Stimulated activated naive CD8-positive, alpha-beta T cell treated with anti-CD3 and anti-CD28 coated beads, Interleukin-15, amount 100 ng/mL, for 72 hours (primary cell): ENCODE measurements at regions not wholly inside any gene's neighbourhood (a gene's known extent, or its start where the extent isn't known, plus 50 kb on each side); places are given as distances from the start of the nearest gene placed in this dataset.

Source experiments
- ATAC-seq: fragments of 150-1000 bp; cut with Tn5 transposase; 2 replicates; pipeline ENCODE4 v1.10.0; 2021; ENCODE audit warnings: mild to moderate bottlenecking, moderate library complexity
- DNase-seq, 2 donors: peaks; one replicate each; pipeline ENCODE4 v3.0.0; 2021 to 2022
- H3K27ac Mint-ChIP-seq, 2 donors: one replicate each; pipeline ENCODE4 v1.8.0; 2022; ENCODE audit warnings: mild to moderate bottlenecking in 2 of 2, mixed read lengths in 2 of 2, moderate library complexity in 2 of 2
- H3K27me3 Mint-ChIP-seq: one replicate; pipeline ENCODE4 v1.8.0; 2022; ENCODE audit warnings: mixed read lengths
- H3K4me1 Mint-ChIP-seq: one replicate; pipeline ENCODE4 v1.8.0; 2022; ENCODE audit warnings: mild to moderate bottlenecking, mixed read lengths
- H3K4me3 Mint-ChIP-seq, 2 donors: one replicate each; pipeline ENCODE4 v1.8.0; 2022; ENCODE audit warnings: mild to moderate bottlenecking in 2 of 2, mixed read lengths in 2 of 2, moderate library complexity in 1 of 2
- H3K9me3 Mint-ChIP-seq, 2 donors: one replicate each; pipeline ENCODE4 v1.8.0; 2022; ENCODE audit warnings: mixed read lengths in 2 of 2

DNA sequence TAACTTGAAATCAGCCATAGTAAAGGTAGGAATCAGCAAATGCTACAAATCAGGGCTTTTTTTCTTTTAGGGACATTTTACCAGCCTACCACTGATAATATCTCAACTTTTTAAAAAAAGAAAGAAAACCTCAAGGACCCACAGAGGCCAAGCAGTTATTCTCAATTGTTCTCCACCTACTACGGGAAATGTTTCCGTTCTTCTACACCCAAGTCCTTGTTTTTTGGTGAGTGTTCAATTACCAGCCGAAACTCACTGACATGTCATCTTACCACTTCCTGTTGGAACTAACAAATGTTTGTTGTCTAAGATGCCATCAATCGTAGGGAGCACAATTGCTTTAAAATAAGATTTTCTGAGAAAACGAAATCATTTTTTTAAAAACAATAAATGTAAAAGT lies 50.2 kb upstream of the CDK1 start:
- DNase-seq (no peak), ATAC-seq (peak; percentile 61)
- peak overlapping the region in 1 of 2 donors; percentile 42 for H3K27ac Mint-ChIP-seq
- peaks cover 0 to 5% of the 10 kb centered on the region in 2 donors for H3K9me3 Mint-ChIP-seq
- H3K4me1 Mint-ChIP-seq, result peaks cover 49% of the 10 kb centered on the region
- H3K4me3 Mint-ChIP-seq, result peak overlapping the region; percentile 50 to 61
- H3K27me3 Mint-ChIP-seq, result peaks cover 14% of the 10 kb centered on the region

DNA sequence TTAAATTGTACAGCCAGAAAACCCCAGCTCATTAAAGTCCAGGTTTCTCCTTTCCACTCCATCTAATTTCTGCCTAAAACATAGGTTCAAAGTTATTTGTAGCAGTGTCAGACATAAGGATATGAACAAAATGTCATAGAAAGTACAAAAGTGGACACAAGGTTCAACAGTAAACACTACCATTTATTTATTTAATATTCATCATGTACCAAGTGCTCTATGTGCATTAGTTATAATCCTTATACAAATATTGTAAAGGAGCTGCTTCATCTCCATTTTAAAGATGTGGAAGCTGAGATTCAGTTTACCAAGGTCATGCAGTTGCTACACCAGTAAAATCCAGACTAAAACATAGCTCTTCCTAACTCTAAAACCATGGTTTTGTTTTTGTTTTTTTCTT lies 52.0 kb upstream of the CDK1 start:
- peaks cover 35% of the 10 kb centered on the region for H3K4me1 Mint-ChIP-seq
- H3K9me3 Mint-ChIP-seq, result peaks cover 0 to 5% of the 10 kb centered on the region in 2 donors
- peak overlapping the region in 1 of 2 donors; percentile 66 for H3K27ac Mint-ChIP-seq
- DNase-seq (no peak), ATAC-seq (no peak)
- H3K27me3 Mint-ChIP-seq, result no peaks in the 10 kb centered on the region
- H3K4me3 Mint-ChIP-seq, result peak overlapping the region in 1 of 2 donors; percentile 61

DNA sequence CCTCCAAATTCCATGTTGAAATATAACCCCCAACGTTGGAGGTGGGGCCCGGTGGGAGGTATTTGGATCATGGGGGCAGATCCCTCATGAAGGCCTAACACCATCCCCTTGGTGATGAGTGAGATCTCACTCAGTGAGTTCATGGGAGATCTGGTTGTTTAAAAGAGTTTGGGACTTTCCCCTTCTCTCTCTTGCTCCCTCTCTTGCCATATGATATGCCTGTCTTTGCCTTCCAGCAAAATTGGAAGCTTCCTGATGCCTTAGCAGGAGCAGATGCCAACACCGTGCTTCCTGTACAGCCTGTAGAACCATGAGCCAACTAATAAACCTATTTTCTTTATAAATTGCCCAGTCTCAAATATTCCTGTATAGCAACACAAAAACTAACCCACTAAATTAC lies 55.7 kb upstream of the CDK1 start:
- peaks cover 14% of the 10 kb centered on the region for H3K4me1 Mint-ChIP-seq
- no peaks in the 10 kb centered on the region for H3K27me3 Mint-ChIP-seq
- peaks cover 0 to 5% of the 10 kb centered on the region in 2 donors for H3K9me3 Mint-ChIP-seq
- no peak overlapping the region for H3K27ac Mint-ChIP-seq
- DNase-seq (no peak), ATAC-seq (no peak)
- no peak overlapping the region for H3K4me3 Mint-ChIP-seq

DNA sequence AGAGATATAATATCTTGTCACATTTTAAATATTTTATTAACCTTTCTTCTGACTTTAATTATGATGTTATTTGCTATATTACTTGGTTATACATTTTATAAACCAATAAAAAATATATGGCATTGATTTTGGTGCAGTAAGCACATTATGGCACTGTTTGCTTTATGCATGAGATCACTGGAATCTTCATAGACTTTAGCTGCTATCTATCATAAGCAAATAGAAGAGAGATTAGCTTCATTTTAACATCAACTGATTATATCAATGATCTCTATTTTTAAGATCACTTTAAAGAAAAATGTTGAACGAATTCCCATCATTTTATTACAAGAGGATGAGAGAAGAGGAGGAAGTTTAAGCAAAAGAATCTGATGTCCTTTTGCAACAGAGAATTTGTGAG lies 58.6 kb upstream of the CDK1 start:
- Mint-ChIP-seq H3K4me3 (no peak overlapping the region), H3K4me1 (peaks cover 7% of the 10 kb centered on the region), H3K9me3 (peaks cover 0 to 5% of the 10 kb centered on the region in 2 donors), H3K27me3 (no peaks in the 10 kb centered on the region), H3K27ac (no peak overlapping the region)
- ATAC-seq (no peak), DNase-seq (no peak)

DNA sequence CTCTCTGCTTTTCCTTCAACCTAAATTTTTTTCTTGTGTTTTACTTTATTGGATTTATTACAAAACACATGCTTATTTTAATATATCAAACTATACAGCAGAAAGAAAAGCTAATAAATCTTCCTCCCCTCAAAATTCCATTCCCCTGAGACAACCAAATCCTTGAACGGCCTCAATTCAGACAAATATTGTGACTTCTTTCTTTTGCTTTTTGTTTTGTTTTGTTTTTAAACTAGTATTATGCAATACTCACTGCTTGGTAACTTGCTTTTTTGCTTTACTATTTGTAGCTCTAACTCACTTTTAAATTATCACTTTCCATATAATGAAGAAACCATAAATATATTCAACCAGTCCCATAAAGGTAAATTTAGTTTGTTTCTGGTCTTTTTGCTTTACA lies 59.4 kb upstream of the CDK1 start:
- ATAC-seq, result no peak
- H3K27ac Mint-ChIP-seq, result no peak overlapping the region
- DNase-seq, result no peak
- peaks cover 15% of the 10 kb centered on the region for H3K4me1 Mint-ChIP-seq
- H3K4me3 Mint-ChIP-seq, result no peak overlapping the region
- H3K9me3 Mint-ChIP-seq, result peaks cover 0 to 5% of the 10 kb centered on the region in 2 donors
- no peaks in the 10 kb centered on the region for H3K27me3 Mint-ChIP-seq

DNA sequence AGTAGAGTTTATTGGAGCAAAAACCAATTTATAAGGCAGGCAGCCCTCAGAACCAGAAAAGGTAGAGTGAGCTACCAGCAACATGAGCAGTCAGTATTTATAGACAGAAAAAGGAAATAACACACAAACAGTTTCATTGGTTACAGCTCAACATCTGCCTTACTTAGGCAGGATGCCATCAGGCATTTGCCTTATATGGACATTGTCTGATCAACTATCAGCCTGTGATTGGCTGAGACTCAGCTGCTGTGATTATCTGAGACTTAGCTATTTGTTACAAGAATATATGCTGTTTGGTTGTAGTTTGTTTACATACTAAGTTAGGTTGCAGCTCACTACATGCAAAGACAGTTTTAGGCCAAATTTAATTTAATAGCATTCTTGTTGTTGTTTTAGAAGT lies 60.4 kb upstream of the CDK1 start:
- Mint-ChIP-seq H3K4me3 (no peak overlapping the region), H3K4me1 (peaks cover 25% of the 10 kb centered on the region), H3K27me3 (no peaks in the 10 kb centered on the region), H3K27ac (no peak overlapping the region), H3K9me3 (no peaks in the 10 kb centered on the region)
- DNase-seq (no peak), ATAC-seq (peak; percentile 70)

DNA sequence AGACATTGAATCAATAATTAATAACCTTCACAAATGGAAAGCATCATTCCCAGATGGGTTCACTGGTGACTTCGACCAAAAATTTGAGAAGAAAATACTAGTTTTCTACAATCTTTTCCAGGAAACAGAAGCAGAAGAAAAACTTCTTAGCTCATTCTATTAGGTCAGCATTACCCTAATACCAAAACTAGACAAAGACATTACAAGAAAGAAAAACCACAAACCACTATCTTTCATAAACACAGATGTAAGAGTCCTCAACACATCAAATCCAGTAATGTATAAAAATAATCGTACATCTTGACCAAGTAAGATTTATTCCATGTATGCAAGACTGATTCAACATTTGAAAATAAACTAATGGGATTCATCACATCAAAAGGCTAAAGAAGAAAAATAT lies 64.0 kb upstream of the CDK1 start:
- no peaks in the 10 kb centered on the region for H3K27me3 Mint-ChIP-seq
- H3K9me3 Mint-ChIP-seq, result no peaks in the 10 kb centered on the region
- H3K4me1 Mint-ChIP-seq, result peaks cover 26% of the 10 kb centered on the region
- H3K27ac Mint-ChIP-seq, result no peak overlapping the region
- no peak for DNase-seq
- ATAC-seq, result peak; percentile 85
- peak overlapping the region in 1 of 2 donors; percentile 14 for H3K4me3 Mint-ChIP-seq

DNA sequence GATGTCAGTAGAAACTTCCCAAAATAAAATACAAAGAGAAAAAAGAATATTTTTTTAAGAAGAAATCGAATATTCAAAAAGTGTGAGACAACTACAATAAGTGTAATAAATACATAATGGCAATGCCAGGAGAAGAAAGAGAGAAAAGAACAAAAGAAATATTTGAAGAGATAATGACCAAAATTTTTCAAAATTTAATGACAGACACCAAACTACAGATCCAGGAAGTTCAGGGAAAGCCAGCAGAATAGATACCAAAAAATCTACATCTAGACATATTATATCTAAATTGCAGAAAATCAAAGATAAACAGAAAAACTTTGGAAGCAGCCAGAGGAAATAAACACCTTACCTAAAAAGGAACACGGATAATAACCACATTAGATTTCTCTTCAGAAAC lies 66.8 kb upstream of the CDK1 start:
- H3K27me3 Mint-ChIP-seq, result peaks cover 2% of the 10 kb centered on the region
- H3K9me3 Mint-ChIP-seq, result peaks cover 2 to 3% of the 10 kb centered on the region in 2 donors
- H3K4me1 Mint-ChIP-seq, result peaks cover 36% of the 10 kb centered on the region
- no peak for DNase-seq
- H3K27ac Mint-ChIP-seq, result no peak overlapping the region
- no peak overlapping the region for H3K4me3 Mint-ChIP-seq
- no peak for ATAC-seq

DNA sequence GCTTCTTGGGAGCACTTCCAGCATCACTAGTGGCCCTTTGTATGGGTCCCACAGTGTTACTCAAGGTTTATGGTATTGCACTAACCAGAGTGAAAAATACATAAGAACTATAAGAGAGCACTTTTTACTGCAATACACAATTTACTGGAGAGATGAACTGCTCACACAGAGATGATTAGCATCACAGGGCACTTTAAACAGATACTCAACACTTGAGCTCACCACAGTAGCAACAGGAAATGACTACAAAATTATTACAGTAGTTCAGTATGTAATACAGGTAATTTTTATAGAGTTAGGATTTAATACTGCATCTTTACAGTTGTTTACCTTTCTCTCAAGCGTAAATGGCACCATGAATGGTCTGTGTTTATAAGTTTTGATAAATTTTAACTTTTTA lies 68.2 kb upstream of the CDK1 start:
- DNase-seq, result no peak
- ATAC-seq, result no peak
- peaks cover 3 to 10% of the 10 kb centered on the region in 2 donors for H3K9me3 Mint-ChIP-seq
- peaks cover 9% of the 10 kb centered on the region for H3K27me3 Mint-ChIP-seq
- H3K27ac Mint-ChIP-seq, result no peak overlapping the region
- H3K4me3 Mint-ChIP-seq, result no peak overlapping the region
- peaks cover 39% of the 10 kb centered on the region for H3K4me1 Mint-ChIP-seq

DNA sequence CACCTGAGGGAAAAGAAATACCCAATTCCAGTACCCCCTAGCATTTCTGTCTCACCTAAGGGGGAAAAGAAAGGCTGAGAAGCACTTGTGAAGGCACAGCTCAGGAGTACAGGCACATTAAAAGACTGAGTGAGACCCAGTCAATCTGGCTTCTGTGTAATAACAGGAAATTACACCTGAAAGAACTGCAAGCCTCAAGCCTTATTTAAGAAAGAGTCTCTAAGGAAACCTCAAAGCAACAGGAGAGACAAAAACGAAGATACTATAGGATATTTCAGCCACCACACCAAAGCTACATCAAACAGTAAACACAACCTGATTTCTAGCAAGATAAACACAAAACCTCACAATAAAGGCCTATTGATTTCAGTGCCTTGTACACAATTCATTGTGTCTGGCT lies 69.6 kb upstream of the CDK1 start:
- H3K27ac Mint-ChIP-seq, result no peak overlapping the region
- peaks cover 9% of the 10 kb centered on the region for H3K27me3 Mint-ChIP-seq
- H3K9me3 Mint-ChIP-seq, result peaks cover 3 to 10% of the 10 kb centered on the region in 2 donors
- no peak for DNase-seq
- H3K4me1 Mint-ChIP-seq, result peaks cover 37% of the 10 kb centered on the region
- H3K4me3 Mint-ChIP-seq, result no peak overlapping the region
- ATAC-seq, result peak; percentile 74

DNA sequence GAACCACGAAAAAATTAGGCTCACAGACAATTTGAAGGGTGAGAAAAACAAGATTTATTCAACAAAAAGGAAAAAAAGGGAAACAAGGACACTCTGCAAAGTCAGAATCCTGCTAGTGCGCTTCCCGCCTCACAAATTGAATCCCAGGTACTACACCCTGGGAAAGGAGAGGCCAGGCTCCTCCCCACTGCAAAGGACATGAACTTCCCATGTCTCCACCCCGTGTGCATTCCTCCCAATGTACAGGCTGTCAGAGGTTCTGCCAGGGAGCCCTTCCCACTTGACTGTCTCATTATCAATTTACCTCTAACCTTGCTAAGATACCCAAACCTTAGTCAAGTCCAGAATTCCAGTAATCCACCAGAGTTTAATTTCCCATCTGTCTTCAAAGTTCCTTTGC lies 70.4 kb upstream of the CDK1 start:
- DNase-seq, result no peak
- Mint-ChIP-seq H3K9me3 (peaks cover 3 to 10% of the 10 kb centered on the region in 2 donors), H3K27me3 (peaks cover 9% of the 10 kb centered on the region), H3K4me1 (peaks cover 31% of the 10 kb centered on the region), H3K4me3 (no peak overlapping the region), H3K27ac (peak overlapping the region in 1 of 2 donors; percentile 65)
- no peak for ATAC-seq

DNA sequence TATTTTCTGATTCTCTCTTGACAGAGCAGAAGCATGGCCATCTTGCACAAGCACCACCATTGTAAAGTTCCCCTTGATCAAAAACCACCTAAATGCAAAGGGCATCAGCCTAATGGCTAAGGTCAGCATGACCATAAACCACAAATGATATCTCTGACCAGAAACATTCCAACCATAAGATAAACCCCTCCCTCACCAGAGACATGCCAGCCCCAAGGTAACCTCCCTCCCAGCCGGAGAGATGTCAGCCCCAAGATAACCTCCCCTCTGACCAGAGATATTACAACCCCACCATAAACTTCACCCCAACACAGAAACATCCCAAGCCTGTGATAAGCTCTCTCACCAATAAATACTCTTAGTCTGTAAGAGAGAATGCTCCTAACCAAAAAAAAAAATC lies 72.1 kb upstream of the CDK1 start:
- Mint-ChIP-seq H3K4me1 (peaks cover 30% of the 10 kb centered on the region), H3K27me3 (peaks cover 9% of the 10 kb centered on the region), H3K27ac (peak overlapping the region in 1 of 2 donors; percentile 4), H3K4me3 (no peak overlapping the region), H3K9me3 (peaks cover 3 to 10% of the 10 kb centered on the region in 2 donors)
- no peak for DNase-seq
- ATAC-seq, result no peak

DNA sequence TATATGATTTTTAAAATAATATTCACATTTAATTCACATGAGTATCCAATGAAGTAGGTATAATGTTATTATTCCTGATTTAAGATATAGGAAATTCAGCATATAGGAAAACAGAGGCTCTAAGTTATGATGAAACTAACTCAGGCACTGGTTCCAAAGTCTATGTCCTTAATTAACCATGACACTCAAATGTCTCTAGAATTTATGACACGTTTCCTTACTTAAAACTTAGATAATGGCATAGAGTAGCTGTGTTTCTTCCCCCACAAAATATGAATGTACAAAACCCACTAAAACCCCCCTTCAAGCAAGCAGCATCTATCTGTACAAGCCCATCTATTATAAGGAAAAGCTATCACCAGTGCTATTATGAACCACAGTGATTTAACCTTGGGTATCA lies 72.9 kb upstream of the CDK1 start:
- ATAC-seq, result no peak
- Mint-ChIP-seq H3K4me1 (peaks cover 30% of the 10 kb centered on the region), H3K27me3 (peaks cover 9% of the 10 kb centered on the region), H3K9me3 (peaks cover 3 to 10% of the 10 kb centered on the region in 2 donors), H3K27ac (no peak overlapping the region), H3K4me3 (no peak overlapping the region)
- DNase-seq, result no peak

DNA sequence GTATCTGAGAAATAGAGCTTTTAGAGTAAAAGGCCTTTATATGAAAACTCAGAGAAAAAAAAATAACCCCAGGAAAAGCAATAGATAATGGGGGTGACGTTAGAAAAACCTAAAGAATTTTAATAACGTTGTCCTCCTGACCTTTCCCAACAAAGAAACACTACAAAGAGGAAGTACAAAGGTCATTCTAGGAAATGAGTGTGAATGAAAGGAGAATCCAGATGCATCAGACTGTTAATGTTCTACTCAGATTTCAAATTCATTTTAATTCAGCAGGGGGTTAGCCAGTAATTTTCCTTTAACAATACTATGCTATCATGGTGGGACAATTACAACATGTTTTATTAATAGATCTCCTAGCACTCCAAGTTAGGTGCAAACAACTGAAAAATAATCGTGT lies 73.8 kb upstream of the CDK1 start:
- Mint-ChIP-seq H3K27me3 (peaks cover 9% of the 10 kb centered on the region), H3K4me1 (peaks cover 30% of the 10 kb centered on the region), H3K9me3 (peaks cover 3 to 10% of the 10 kb centered on the region in 2 donors), H3K27ac (no peak overlapping the region), H3K4me3 (no peak overlapping the region)
- ATAC-seq, result no peak
- no peak for DNase-seq

DNA sequence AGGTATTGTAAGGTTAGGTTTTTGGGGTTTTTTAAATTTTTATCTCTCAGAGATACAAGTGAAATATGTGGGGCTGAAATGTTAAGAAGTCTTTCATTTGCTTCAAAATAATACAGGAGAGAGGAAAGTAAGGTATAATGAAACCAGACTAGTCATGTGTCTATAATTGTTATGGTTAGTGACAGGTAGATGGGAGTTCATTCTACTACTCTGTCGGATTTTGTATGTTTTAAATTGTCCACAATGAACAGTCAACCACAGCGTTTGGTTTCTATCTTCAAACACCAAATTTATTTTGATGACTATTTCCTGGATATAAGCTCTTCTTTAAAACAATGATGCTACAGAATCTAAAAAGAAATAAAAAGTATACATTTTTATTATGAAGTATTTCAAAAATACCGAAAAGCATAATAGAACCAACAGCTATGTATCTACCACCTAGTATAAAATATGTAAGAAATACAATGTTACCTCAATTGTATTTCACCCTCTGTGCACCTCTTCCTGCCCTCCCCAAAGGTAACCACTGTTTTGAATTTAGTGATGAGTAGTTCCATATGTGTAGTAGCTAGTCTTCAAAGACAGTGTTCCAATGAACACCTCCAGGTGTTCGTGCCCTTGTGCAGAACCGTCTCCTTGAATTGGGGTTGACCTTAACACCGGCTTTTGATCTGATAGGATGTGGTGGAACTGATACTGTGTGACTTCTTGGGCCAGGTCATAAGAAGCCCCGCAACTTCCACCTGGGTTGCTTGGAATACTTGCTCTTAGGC lies 74.8 kb upstream of the CDK1 start:
- no peak overlapping the region for H3K4me3 Mint-ChIP-seq
- peaks cover 25% of the 10 kb centered on the region for H3K4me1 Mint-ChIP-seq
- ATAC-seq (peak; percentile 43), DNase-seq (no peak)
- peaks cover 9% of the 10 kb centered on the region for H3K27me3 Mint-ChIP-seq
- H3K9me3 Mint-ChIP-seq, result peaks cover 3 to 10% of the 10 kb centered on the region in 2 donors
- no peak overlapping the region for H3K27ac Mint-ChIP-seq

DNA sequence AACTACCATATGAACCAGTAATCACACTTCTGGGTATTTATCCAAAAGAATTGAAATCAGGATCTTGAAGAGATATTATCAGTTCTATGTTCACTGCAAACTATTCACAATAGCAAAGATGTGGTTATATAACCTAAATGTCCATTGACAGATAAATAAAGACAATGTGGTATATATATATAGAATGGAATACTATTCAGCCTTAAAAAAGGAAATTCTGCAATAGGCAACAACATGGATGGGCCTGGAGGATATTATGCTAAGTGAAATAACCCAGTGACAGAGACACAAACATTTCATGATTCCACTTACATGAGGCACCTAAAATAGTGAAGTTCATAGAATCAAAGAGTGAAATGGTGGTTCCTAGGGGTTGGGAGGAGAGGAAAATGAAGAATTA lies 90.6 kb upstream of the CDK1 start:
- Mint-ChIP-seq H3K27ac (no peak overlapping the region), H3K4me3 (no peak overlapping the region), H3K27me3 (no peaks in the 10 kb centered on the region), H3K4me1 (no peaks in the 10 kb centered on the region), H3K9me3 (peaks cover 0 to 3% of the 10 kb centered on the region in 2 donors)
- DNase-seq (no peak), ATAC-seq (no peak)

DNA sequence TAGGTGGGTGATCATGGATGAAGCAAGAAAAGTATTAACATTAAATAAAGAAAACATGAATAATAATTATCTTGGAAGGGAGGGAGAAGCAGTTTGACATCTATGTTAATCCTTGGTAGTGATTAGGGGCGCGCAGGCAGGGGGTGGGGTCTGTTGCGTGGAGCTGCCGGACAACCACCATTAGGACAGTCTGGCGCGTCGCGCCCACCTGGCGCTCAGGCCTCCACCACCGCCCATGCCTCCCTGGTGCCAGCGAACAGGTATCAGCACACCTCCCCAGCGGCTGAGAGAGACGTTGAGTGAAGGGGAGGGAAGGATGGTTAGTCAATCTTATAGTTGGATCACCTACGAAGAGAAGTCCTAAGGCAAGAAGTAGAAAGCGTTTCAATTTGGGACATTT lies 94.2 kb upstream of the CDK1 start:
- H3K4me1 Mint-ChIP-seq, result no peaks in the 10 kb centered on the region
- no peak overlapping the region for H3K27ac Mint-ChIP-seq
- ATAC-seq (no peak), DNase-seq (no peak)
- H3K4me3 Mint-ChIP-seq, result no peak overlapping the region
- H3K27me3 Mint-ChIP-seq, result peaks cover 8% of the 10 kb centered on the region
- H3K9me3 Mint-ChIP-seq, result no peaks in the 10 kb centered on the region
